ENCODE measurements at regions not wholly inside any gene's neighbourhood (a gene's known extent, or its start where the extent isn't known, plus 50 kb on each side); places are given as distances from the start of the nearest gene placed in this dataset.

- no peaks in the 10 kb centered on the region for H3K27me3 ChIP-seq (replicated peaks; ENCODE audit: insufficient read depth)
- H3K4me1 ChIP-seq (ENCODE audit: control insufficient read depth in 1 of 2, low read depth in 2 of 2), result no peaks in the 10 kb centered on the region
- H3K9me3 ChIP-seq, result no peaks in the 10 kb centered on the region
- no peaks in the 10 kb centered on the region for H3K36me3 ChIP-seq
- ATAC-seq (ENCODE audit: insufficient number of reproducible peaks, low FRiP score, low read depth) (no peak), DNase-seq (ENCODE audit: low spot score) (no peak)
- no peak overlapping the region for H3K27ac ChIP-seq
- H3K4me3 ChIP-seq, result no peak overlapping the region
- TF ChIP-seq, protein P1, sequence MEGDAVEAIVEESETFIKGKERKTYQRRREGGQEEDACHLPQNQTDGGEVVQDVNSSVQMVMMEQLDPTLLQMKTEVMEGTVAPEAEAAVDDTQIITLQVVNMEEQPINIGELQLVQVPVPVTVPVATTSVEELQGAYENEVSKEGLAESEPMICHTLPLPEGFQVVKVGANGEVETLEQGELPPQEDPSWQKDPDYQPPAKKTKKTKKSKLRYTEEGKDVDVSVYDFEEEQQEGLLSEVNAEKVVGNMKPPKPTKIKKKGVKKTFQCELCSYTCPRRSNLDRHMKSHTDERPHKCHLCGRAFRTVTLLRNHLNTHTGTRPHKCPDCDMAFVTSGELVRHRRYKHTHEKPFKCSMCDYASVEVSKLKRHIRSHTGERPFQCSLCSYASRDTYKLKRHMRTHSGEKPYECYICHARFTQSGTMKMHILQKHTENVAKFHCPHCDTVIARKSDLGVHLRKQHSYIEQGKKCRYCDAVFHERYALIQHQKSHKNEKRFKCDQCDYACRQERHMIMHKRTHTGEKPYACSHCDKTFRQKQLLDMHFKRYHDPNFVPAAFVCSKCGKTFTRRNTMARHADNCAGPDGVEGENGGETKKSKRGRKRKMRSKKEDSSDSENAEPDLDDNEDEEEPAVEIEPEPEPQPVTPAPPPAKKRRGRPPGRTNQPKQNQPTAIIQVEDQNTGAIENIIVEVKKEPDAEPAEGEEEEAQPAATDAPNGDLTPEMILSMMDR (IDR thresholded peaks at IDR 0.05), result no peak
Measured at GRCh38 chr13:58235454-58235853, 603.9 kb downstream of the PCDH17 start.

- no peaks in the 10 kb centered on the region for H3K9me3 ChIP-seq
- H3K36me3 ChIP-seq, result no peaks in the 10 kb centered on the region
- H3K4me1 ChIP-seq (ENCODE audit: control insufficient read depth in 1 of 2, low read depth in 2 of 2), result no peaks in the 10 kb centered on the region
- TF ChIP-seq, protein P1 (IDR thresholded peaks at IDR 0.05), result no peak
- no peaks in the 10 kb centered on the region for H3K27me3 ChIP-seq (replicated peaks; ENCODE audit: insufficient read depth)
- ATAC-seq (ENCODE audit: insufficient number of reproducible peaks, low FRiP score, low read depth) (no peak), DNase-seq (ENCODE audit: low spot score) (no peak)
- no peak overlapping the region for H3K4me3 ChIP-seq
- no peak overlapping the region for H3K27ac ChIP-seq
Measured at GRCh38 chr13:58238972-58239773, 607.6 kb downstream of the PCDH17 start.

DNA sequence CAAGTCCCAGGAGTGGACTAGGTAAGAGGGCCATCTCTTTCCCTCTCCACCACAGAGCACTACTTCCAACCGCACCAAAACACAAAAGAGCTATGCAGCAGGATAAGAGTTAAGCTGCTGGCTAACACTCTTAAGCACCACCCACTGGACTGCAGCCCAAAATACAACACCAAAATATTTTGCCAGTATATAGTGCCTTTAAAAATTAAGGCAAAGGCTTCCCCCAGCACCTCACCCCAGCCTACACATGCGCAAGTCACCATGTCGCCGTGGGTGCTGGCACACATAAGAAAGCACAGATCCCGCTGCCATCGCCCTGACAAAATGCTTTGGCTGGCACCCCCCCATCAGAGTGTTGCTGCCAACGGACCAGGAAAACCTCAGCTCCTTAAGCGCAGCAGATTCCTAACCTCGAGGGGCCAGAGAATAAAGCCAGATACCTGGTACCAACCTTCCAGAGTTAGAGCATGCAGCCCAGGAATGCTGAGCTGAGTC, 608.3 kb downstream of the PCDH17 start:
- no peaks in the 10 kb centered on the region for H3K36me3 ChIP-seq
- TF ChIP-seq, protein P1 (IDR thresholded peaks at IDR 0.05), result no peak

DNA sequence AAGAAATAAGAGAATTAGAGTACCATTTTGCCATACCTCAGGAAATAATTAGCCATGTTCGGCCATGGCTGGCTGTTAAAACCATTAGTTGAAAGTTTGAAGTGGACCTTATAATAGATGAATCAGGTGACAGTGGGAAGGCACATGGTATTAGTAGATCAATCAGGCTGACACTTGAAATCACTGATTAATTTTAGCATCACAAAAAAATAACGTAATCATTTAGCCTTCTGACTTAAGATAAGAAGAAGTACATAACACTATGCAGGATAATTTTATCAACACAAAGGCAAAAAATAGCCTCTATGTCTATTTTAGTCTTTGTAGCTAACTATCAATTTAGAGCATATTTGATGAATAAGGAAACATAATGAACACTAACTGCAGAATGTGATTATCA, 615.5 kb downstream of the PCDH17 start:
- Histone ChIP-seq H3K27ac (no peak overlapping the region), H3K9me3 (no peaks in the 10 kb centered on the region), H3K4me3 (no peak overlapping the region), H3K4me1 (ENCODE audit: control insufficient read depth in 1 of 2, low read depth in 2 of 2) (no peaks in the 10 kb centered on the region), H3K36me3 (no peaks in the 10 kb centered on the region), H3K27me3 (replicated peaks; ENCODE audit: insufficient read depth) (no peaks in the 10 kb centered on the region)
- ATAC-seq (ENCODE audit: insufficient number of reproducible peaks, low FRiP score, low read depth), result no peak
- no peak for DNase-seq (ENCODE audit: low spot score)
- TF ChIP-seq, protein P1 (IDR thresholded peaks at IDR 0.05), result no peak

More for the DNA sequence above, 608.3 kb downstream of the PCDH17 start:
- ATAC-seq (ENCODE audit: insufficient number of reproducible peaks, low FRiP score, low read depth) (no peak), DNase-seq (ENCODE audit: low spot score) (no peak)
- Histone ChIP-seq H3K9me3 (no peaks in the 10 kb centered on the region), H3K27ac (no peak overlapping the region), H3K4me1 (ENCODE audit: control insufficient read depth in 1 of 2, low read depth in 2 of 2) (no peaks in the 10 kb centered on the region), H3K4me3 (no peak overlapping the region), H3K27me3 (replicated peaks; ENCODE audit: insufficient read depth) (no peaks in the 10 kb centered on the region)

DNA sequence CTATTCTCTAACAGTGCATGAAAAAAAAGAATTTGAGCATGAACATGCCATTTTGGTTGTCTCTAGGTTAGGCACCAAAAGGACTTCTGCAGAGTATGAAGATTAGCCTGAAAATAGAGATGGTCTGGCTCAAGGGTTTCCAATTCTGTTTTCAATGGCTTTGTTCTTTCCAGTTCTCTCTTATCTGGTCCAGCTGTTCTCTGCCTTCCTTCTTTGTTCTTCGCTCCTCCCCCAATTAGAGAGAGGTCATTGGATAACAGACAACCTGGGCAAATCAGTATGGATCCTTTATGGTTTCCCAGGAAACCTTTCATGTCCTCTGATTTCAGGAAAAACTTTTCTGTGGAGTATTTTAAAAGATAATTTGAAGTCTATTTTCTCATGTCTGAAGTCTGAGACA, 623.4 kb downstream of the PCDH17 start:
- Histone ChIP-seq H3K9me3 (no peaks in the 10 kb centered on the region), H3K27ac (no peak overlapping the region), H3K4me3 (no peak overlapping the region), H3K4me1 (ENCODE audit: control insufficient read depth in 1 of 2, low read depth in 2 of 2) (no peaks in the 10 kb centered on the region), H3K36me3 (no peaks in the 10 kb centered on the region), H3K27me3 (replicated peaks; ENCODE audit: insufficient read depth) (no peaks in the 10 kb centered on the region)
- DNase-seq (ENCODE audit: low spot score) (no peak), ATAC-seq (ENCODE audit: insufficient number of reproducible peaks, low FRiP score, low read depth) (no peak)
- TF ChIP-seq, protein P1 (IDR thresholded peaks at IDR 0.05), result no peak

All from thoracic aorta (tissue), 2 donors.